ENCODE measurements at regions not wholly inside any gene's neighbourhood (a gene's known extent, or its start where the extent isn't known, plus 50 kb on each side); places are given as distances from the start of the nearest gene placed in this dataset.
"Not testable (repeated sequence)": the region's sequence is repeated elsewhere in the genome, so short reads cannot be mapped to it uniquely, and the experiment has no call there.

GRCh38 chr18:55964171-55964570 is 376.2 kb upstream of the TCF4 start:
- no peak for ATAC-seq

GRCh38 chr18:55953326-55953725 is 365.3 kb upstream of the TCF4 start:
- no peak for ATAC-seq
- no peak for TF ChIP-seq RARB (CRISPR knock-in tag; IDR thresholded peaks at IDR 0.05)
- TF ChIP-seq PPARA (CRISPR knock-in tag; IDR thresholded peaks at IDR 0.05; ENCODE audit: borderline replicate concordance) = no peak
- TF ChIP-seq TOX (CRISPR knock-in tag; IDR thresholded peaks at IDR 0.05; ENCODE audit: borderline replicate concordance) = no peak
- no peak for TF ChIP-seq ISL1 (CRISPR knock-in tag; IDR thresholded peaks at IDR 0.05)
- no peak for TF ChIP-seq CSDC2 (CRISPR knock-in tag; IDR thresholded peaks at IDR 0.05)
- TF ChIP-seq ZNF8 (CRISPR knock-in tag; IDR thresholded peaks at IDR 0.05) = no peak
- TF ChIP-seq ZNF70 (CRISPR knock-in tag; IDR thresholded peaks at IDR 0.05) = no peak
- no peak for TF ChIP-seq BACH2 (CRISPR knock-in tag; IDR thresholded peaks at IDR 0.05; ENCODE audit: borderline replicate concordance)
- no peak for TF ChIP-seq TCF4 (CRISPR knock-in tag; IDR thresholded peaks at IDR 0.05; ENCODE audit: borderline replicate concordance)
- no peak for TF ChIP-seq CREB5 (CRISPR knock-in tag; IDR thresholded peaks at IDR 0.05; ENCODE audit: low read depth)
- no peak for TF ChIP-seq SNAI2 (CRISPR knock-in tag; IDR thresholded peaks at IDR 0.05)
- TF ChIP-seq TSHZ2 (CRISPR knock-in tag; IDR thresholded peaks at IDR 0.05) = no peak
- no peak for TF ChIP-seq ZNF565 (CRISPR knock-in tag; conservative IDR thresholded peaks at IDR 0.05; ENCODE audit: low read depth)

More at GRCh38 chr18:55964171-55964570, 376.2 kb upstream of the TCF4 start:
- TF ChIP-seq CSRNP3 (CRISPR knock-in tag; IDR thresholded peaks at IDR 0.05) (no peak), RARB (CRISPR knock-in tag; IDR thresholded peaks at IDR 0.05) (no peak), ZNF70 (CRISPR knock-in tag; IDR thresholded peaks at IDR 0.05) (no peak), POU6F1 (CRISPR knock-in tag; IDR thresholded peaks at IDR 0.05; ENCODE audit: borderline replicate concordance, low read depth) (no peak), PATZ1 (CRISPR knock-in tag; IDR thresholded peaks at IDR 0.05; ENCODE audit: borderline replicate concordance) (no peak), TOX (CRISPR knock-in tag; IDR thresholded peaks at IDR 0.05; ENCODE audit: borderline replicate concordance) (no peak), CSDC2 (CRISPR knock-in tag; IDR thresholded peaks at IDR 0.05) (no peak), TCF4 (CRISPR knock-in tag; IDR thresholded peaks at IDR 0.05; ENCODE audit: borderline replicate concordance) (no peak), ZFP30 (CRISPR knock-in tag; IDR thresholded peaks at IDR 0.05) (no peak), GLIS3 (CRISPR knock-in tag; IDR thresholded peaks at IDR 0.05) (no peak), ESRRG (CRISPR knock-in tag; IDR thresholded peaks at IDR 0.05) (no peak), PPARA (CRISPR knock-in tag; IDR thresholded peaks at IDR 0.05; ENCODE audit: borderline replicate concordance) (no peak), CREB5 (CRISPR knock-in tag; IDR thresholded peaks at IDR 0.05; ENCODE audit: low read depth) (no peak), OSR1 (CRISPR knock-in tag; IDR thresholded peaks at IDR 0.05) (no peak), ZNF565 (CRISPR knock-in tag; conservative IDR thresholded peaks at IDR 0.05; ENCODE audit: low read depth) (no peak), ZC3H10 (CRISPR knock-in tag; IDR thresholded peaks at IDR 0.05) (no peak), ZNF8 (CRISPR knock-in tag; IDR thresholded peaks at IDR 0.05) (no peak)

GRCh38 chr18:55951738-55952137 is 363.7 kb upstream of the TCF4 start:
- ATAC-seq = not testable (repeated sequence)

Measured in SK-N-SH treated with all-trans-retinoic acid at 6 μM for 48 hours (cell line).